ENCODE measurements at regions not wholly inside any gene's neighbourhood (a gene's known extent, or its start where the extent isn't known, plus 50 kb on each side); places are given as distances from the start of the nearest gene placed in this dataset.

- no peaks in the 10 kb centered on the region for H3F3A ChIP-seq (ENCODE audit: insufficient read depth, low read length)
- H3K9me2 ChIP-seq (ENCODE audit: low read depth, low read length): no peaks in the 10 kb centered on the region
- H2AFZ ChIP-seq (ENCODE audit: low read length): no peak overlapping the region
- H3K36me3 ChIP-seq (ENCODE audit: insufficient read depth, low read length): no peaks in the 10 kb centered on the region
- H3K4me3 ChIP-seq (ENCODE audit: low read depth, low read length, poor library complexity, severe bottlenecking): no peak overlapping the region
- H3K4me1 ChIP-seq (ENCODE audit: insufficient read depth, low read length, severe bottlenecking): peaks cover 4% of the 10 kb centered on the region
- no peaks in the 10 kb centered on the region for H3K79me2 ChIP-seq (ENCODE audit: insufficient read depth, low read length)
- H3K9me3 ChIP-seq (ENCODE audit: low read length): no peaks in the 10 kb centered on the region
- no peaks in the 10 kb centered on the region for H4K20me1 ChIP-seq (ENCODE audit: insufficient read depth, low read length)
- TF ChIP-seq CTCF (IDR thresholded peaks at IDR 0.05; ENCODE audit: low read length) (no peak), EZH2 (IDR thresholded peaks at IDR 0.05; ENCODE audit: borderline replicate concordance, low read length) (no peak)
- H3K27ac ChIP-seq (ENCODE audit: low read depth, low read length, poor library complexity, severe bottlenecking): no peak overlapping the region
- H3K27me3 ChIP-seq (ENCODE audit: insufficient read depth, low read length): no peaks in the 10 kb centered on the region
- no peak overlapping the region for H3K9ac ChIP-seq (ENCODE audit: low read length)
- H3K4me2 ChIP-seq (ENCODE audit: low read length): no peak overlapping the region
These were observed 587.9 kb downstream of the ADGRL2 start for GRCh38 chr1:82388679-82389078.

- no peak overlapping the region for H2AFZ ChIP-seq (ENCODE audit: low read length)
- H3K36me3 ChIP-seq (ENCODE audit: insufficient read depth, low read length): no peaks in the 10 kb centered on the region
- H3K27ac ChIP-seq (ENCODE audit: low read depth, low read length, poor library complexity, severe bottlenecking): no peak overlapping the region
- H3K27me3 ChIP-seq (ENCODE audit: insufficient read depth, low read length): no peaks in the 10 kb centered on the region
- H3K9me2 ChIP-seq (ENCODE audit: low read depth, low read length): no peaks in the 10 kb centered on the region
- no peak overlapping the region for H3K4me2 ChIP-seq (ENCODE audit: low read length)
- no peaks in the 10 kb centered on the region for H3F3A ChIP-seq (ENCODE audit: insufficient read depth, low read length)
- H3K4me3 ChIP-seq (ENCODE audit: low read depth, low read length, poor library complexity, severe bottlenecking): no peak overlapping the region
- H3K9me3 ChIP-seq (ENCODE audit: low read length): no peaks in the 10 kb centered on the region
- H3K9ac ChIP-seq (ENCODE audit: low read length): no peak overlapping the region
- TF ChIP-seq CTCF (IDR thresholded peaks at IDR 0.05; ENCODE audit: low read length) (no peak), EZH2 (IDR thresholded peaks at IDR 0.05; ENCODE audit: borderline replicate concordance, low read length) (no peak)
- no peaks in the 10 kb centered on the region for H3K79me2 ChIP-seq (ENCODE audit: insufficient read depth, low read length)
- H3K4me1 ChIP-seq (ENCODE audit: insufficient read depth, low read length, severe bottlenecking): peaks cover 4% of the 10 kb centered on the region
- no peaks in the 10 kb centered on the region for H4K20me1 ChIP-seq (ENCODE audit: insufficient read depth, low read length)
These were observed 586.3 kb downstream of the ADGRL2 start for GRCh38 chr1:82387012-82387366.

GRCh38 chr1:82386365-82387011, 585.8 kb downstream of the ADGRL2 start:
- Histone ChIP-seq H3K9me3 (ENCODE audit: low read length) (no peaks in the 10 kb centered on the region), H2AFZ (ENCODE audit: low read length) (no peak overlapping the region), H3K4me1 (ENCODE audit: insufficient read depth, low read length, severe bottlenecking) (peaks cover 4% of the 10 kb centered on the region), H3K79me2 (ENCODE audit: insufficient read depth, low read length) (no peaks in the 10 kb centered on the region), H3K4me2 (ENCODE audit: low read length) (no peak overlapping the region), H3K36me3 (ENCODE audit: insufficient read depth, low read length) (no peaks in the 10 kb centered on the region), H3K9ac (ENCODE audit: low read length) (no peak overlapping the region), H3K27me3 (ENCODE audit: insufficient read depth, low read length) (no peaks in the 10 kb centered on the region), H3F3A (ENCODE audit: insufficient read depth, low read length) (no peaks in the 10 kb centered on the region), H3K9me2 (ENCODE audit: low read depth, low read length) (no peaks in the 10 kb centered on the region), H3K4me3 (ENCODE audit: low read depth, low read length, poor library complexity, severe bottlenecking) (no peak overlapping the region), H4K20me1 (ENCODE audit: insufficient read depth, low read length) (no peaks in the 10 kb centered on the region), H3K27ac (ENCODE audit: low read depth, low read length, poor library complexity, severe bottlenecking) (no peak overlapping the region)
- TF ChIP-seq EZH2 (IDR thresholded peaks at IDR 0.05; ENCODE audit: borderline replicate concordance, low read length) (no peak), CTCF (IDR thresholded peaks at IDR 0.05; ENCODE audit: low read length) (no peak)
